AG20443 (cell line): ENCODE measurements at regions not wholly inside any gene's neighbourhood (a gene's known extent, or its start where the extent isn't known, plus 50 kb on each side); places are given as distances from the start of the nearest gene placed in this dataset.

Experiments
- DNase-seq: peaks from one replicate; pipeline ENCODE4 v3.0.0; 2012; ENCODE audit warnings: low spot score, mixed read lengths

DNA sequence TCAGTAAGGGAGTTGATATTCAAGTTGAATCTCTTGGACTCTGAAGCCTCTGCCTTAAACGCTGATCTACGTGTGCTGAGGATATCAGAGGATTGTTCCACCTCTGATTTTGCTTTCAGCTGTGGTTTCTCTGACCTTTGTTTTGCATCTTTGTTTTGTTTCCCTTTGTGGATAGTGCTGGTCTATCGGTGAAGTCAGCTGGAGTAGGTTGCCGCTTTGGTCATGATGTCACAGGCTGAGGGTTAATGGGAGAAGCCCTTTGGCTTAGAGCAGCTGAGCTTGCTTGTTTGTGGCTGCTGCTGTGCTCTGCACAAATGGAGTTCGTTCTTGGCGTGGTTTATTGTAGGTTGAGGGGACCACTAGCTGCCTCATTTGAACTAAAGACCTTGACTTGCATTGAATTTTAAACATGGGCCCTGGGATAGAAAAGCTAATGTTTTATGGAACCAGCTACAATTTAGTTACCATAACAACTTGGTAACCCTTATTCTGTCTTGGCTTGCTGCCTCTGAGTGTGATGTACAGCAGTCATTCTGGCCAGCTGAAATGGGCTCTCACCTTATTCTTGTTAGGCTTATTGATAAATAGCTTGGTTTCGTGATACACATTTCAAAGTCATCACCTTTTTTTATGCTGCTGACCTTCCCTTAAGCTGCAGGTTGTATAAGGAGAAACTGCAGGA lies 284.5 kb upstream of the E2F7 start:
- no peak for DNase-seq

DNA sequence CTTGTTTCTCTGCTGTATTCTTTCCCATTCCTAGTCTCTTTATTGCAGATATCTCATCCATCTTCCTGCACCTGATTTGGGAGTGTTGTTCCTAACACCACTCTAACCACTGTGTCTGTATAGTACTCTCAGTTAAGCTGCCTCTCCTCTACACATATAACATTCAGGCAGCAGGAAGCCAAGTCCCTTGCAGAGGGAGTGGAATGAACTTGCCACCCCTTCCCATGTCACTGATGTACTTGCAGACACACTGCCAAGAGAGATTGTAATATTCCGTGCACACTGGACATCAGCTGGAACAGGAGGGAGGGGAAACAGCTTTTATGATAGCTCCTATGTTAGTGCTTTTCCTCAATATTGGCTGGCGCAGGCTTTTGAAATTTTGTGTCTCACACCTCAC lies 281.6 kb upstream of the E2F7 start:
- no peak for DNase-seq

- no peak for DNase-seq
Observed at GRCh38 chr12:77345336-77345735, 280.0 kb upstream of the E2F7 start.

GRCh38 chr12:77344651-77345050 lies 279.3 kb upstream of the E2F7 start:
- no peak for DNase-seq

DNA sequence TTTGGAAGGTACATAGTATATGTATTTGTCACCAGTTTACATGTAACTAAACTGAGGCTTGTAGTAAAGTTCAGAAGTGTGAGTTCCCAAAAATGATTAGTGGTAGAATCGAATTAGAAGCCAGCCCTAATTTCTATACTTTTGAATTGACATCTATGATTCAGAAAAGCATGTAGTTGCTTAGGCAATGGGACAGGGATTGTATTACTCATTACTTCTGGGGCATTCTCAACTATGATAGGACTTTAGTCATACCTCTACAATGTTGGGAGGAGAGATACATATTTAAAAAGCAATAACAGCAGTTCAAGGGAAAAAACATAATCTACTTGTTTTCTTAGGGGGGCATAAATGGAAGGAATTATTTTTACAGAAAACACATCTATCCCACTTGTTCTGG lies 277.9 kb upstream of the E2F7 start:
- peak; percentile 57 for DNase-seq

GRCh38 chr12:77342253-77342652 lies 276.9 kb upstream of the E2F7 start:
- no peak for DNase-seq

- DNase-seq = peak; percentile 68
Observed at GRCh38 chr12:77339610-77340009, 274.2 kb upstream of the E2F7 start.

GRCh38 chr12:77337362-77337761 lies 272.0 kb upstream of the E2F7 start:
- no peak for DNase-seq

DNA sequence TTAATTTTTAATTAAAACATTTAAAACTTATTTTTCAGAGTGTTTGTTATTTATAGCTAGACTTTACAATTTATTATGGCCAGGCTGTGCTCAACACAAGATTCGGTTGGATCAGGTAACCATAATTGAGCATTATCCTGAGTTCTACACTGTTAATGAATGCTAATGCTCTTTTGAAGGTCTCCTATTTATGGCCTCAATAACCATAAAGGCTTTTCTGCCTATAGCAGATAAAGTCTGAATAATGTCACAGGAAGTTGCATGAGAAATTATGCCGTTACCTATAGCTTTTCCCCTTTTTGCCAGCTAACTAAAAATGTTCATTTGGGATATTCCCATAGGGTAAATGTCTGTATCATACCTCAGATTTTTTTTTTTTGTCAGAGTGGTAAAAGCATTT lies 269.4 kb upstream of the E2F7 start:
- DNase-seq = no peak

DNA sequence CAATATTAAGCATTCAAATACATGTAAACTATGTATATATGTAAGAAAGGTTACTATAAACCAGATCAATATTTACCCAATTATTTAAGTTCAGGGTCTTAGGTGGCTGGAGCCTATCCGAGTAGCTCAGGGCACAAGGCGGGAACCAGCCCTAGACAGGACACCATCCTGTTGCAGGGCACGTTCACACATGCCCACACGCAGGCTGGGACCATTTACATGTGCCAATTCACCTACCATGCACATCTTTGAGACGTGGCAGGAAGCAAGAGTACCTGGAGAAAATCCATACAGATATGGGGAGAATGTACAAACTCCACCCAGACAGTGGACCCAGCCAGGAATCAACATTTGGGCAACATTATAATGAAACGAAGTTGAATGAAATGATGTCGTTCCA lies 263.0 kb upstream of the E2F7 start:
- DNase-seq = no peak

DNA sequence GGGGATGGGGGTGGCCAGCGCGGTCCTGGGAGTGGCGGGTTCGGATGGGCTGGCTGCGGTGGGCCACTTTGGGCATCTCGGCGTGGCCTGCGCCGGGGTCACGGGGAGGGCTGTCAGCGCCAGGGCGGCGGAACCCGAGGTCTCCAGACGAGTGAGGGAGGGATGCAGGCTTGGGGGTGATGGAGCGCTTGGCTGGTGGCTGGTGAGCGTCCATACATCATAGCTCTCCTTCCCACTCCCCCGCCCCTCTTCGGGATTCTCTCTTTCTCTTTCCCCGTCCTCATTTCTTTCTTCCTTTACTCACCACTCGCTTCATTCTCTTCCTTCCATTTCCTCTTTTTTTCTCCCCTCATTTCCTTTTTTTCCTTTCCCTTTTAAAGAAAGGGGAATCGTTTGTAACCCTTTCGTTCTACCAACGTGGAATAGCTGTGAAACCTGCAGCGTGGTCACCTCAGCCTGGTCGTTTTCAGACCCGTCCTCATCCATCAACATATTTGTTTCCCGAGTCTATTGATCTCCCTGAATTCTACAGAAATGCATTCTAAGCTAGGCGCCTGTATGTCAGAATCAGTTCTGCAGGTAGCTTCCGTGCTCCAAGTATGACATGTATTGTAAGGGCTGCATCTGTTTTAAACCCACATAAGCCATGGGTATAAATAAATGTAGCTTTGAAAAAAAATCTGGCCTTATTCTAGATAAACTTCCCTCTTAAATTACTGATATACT lies 260.3 kb upstream of the E2F7 start:
- DNase-seq = peak; percentile 32

GRCh38 chr12:77324763-77325468 lies 259.5 kb upstream of the E2F7 start:
- peak; percentile 94 for DNase-seq

DNA sequence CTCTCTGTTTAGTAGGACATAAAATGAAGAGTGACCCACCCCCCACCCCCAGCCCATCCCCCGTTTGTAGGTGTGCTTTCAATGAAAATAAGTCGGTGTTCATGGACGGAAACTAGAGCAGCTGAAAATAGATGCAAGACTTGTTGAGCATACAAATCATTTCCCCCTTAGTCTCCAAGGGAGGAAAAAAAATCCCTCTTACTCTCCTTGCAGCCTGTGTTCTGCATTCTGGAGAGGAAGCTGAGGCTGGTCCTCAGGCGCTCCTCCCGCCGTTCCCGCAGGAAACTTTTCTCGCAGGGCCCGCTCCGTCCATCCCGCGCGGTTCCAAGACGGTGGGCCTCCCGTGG lies 259.0 kb upstream of the E2F7 start:
- DNase-seq = no peak

DNA sequence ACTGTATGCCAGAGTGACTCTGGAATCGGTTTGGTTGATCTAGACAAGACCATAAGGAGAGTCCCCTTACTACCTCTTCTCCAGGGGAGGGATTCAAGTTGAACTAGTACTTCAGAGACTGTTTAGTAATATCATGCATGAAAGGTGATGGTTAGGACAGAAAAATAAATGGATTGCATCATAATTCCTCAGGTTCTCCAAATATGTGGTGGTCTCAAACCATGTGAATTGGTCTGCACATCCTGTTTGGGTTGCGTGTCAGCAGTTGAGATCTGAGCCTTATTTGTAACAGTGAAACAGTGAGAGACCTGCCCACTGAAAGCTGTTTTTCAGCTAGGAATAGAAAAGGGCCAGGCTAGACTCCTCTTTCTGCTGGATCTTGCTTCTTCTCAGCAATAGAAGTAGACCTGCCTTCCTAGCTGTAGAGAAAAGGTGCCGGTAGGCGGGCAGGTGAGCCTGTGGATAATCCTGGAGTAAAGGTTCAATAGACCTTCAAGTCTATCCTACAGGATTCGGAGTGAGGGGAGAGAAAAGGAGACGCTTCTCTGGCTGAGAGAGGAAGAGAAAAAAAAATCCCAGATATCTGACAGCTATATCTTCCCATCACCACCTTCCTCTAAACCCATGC lies 258.5 kb upstream of the E2F7 start:
- DNase-seq = no peak

GRCh38 chr12:77319166-77319565 lies 253.8 kb upstream of the E2F7 start:
- DNase-seq = no peak

- no peak for DNase-seq
Observed at GRCh38 chr12:77315407-77315806, 250.0 kb upstream of the E2F7 start.

- DNase-seq = no peak
Observed at GRCh38 chr12:77314378-77315052, 249.1 kb upstream of the E2F7 start.

- no peak for DNase-seq
Observed at GRCh38 chr12:77308056-77308455, 242.7 kb upstream of the E2F7 start.

GRCh38 chr12:77300811-77301210 lies 235.4 kb upstream of the E2F7 start:
- DNase-seq = no peak

- peak; percentile 21 for DNase-seq
Observed at GRCh38 chr12:77299910-77300669, 234.7 kb upstream of the E2F7 start.

GRCh38 chr12:77299001-77299400 lies 233.6 kb upstream of the E2F7 start:
- DNase-seq = peak; percentile 50

- peak; percentile 14 for DNase-seq
Observed at GRCh38 chr12:77294016-77294415, 228.6 kb upstream of the E2F7 start.
